Neutrophil (primary cell): ENCODE measurements at regions not wholly inside any gene's neighbourhood (a gene's known extent, or its start where the extent isn't known, plus 50 kb on each side); places are given as distances from the start of the nearest gene placed in this dataset.
"Not testable (repeated sequence)": the region's sequence is repeated elsewhere in the genome, so short reads cannot be mapped to it uniquely, and the experiment has no call there.

Experiments
- H3K27ac ChIP-seq: fragments of 200-600 bp; sonication (generic); 2 replicates; pipeline ENCODE4 v1.5.1; 2016; ENCODE audit warnings: mild to moderate bottlenecking, moderate library complexity
- H3K27me3 ChIP-seq: fragments of 200-600 bp; sonication (generic); 2 replicates; pipeline ENCODE4 v1.6.0; 2016; ENCODE audit warnings: mild to moderate bottlenecking
- H3K36me3 ChIP-seq: fragments of 200-600 bp; sonication (generic); 2 replicates; pipeline ENCODE4 v1.5.1; 2017
- H3K4me1 ChIP-seq, 2 experiments: fragments of 200-600 bp in 1 of 2; sonication (generic) in 1 of 2; 1 replicate in 1 of 2; 2 replicates in 1 of 2; pipeline versions ENCODE4 v1.5.1 to v1.6.1; 2013 to 2016; ENCODE audit warnings: low read depth in 1 of 2, low read length in 1 of 2, mild to moderate bottlenecking in 1 of 2, moderate library complexity in 1 of 2; ENCODE audit not compliant: control insufficient read depth in 1 of 2, insufficient read depth in 1 of 2
- H3K4me3 ChIP-seq, 2 experiments: fragments of 200-600 bp in 1 of 2; sonication (generic) in 1 of 2; 1 replicate in 1 of 2; 2 replicates in 1 of 2; pipeline ENCODE4 v1.5.1; 2013 to 2016; ENCODE audit warnings: low read depth in 1 of 2, low read length in 1 of 2, mild to moderate bottlenecking in 1 of 2, moderate library complexity in 1 of 2
- H3K9me3 ChIP-seq: fragments of 200-600 bp; sonication (generic); 2 replicates; pipeline ENCODE4 v1.5.1; 2016
- CTCF ChIP-seq: fragments of 200-600 bp; sonication (generic); IDR thresholded peaks from 2 replicates; pipeline ENCODE4 v1.5.1; 2016; ENCODE audit warnings: antibody characterized with exemption

GRCh38 chr5:117551236-117551635 is 976.6 kb upstream of the SEMA6A start:
- H3K36me3 ChIP-seq, result no peaks in the 10 kb centered on the region
- no peak for TF ChIP-seq CTCF

GRCh38 chr5:117547192-117547591 is 972.6 kb upstream of the SEMA6A start:
- Histone ChIP-seq H3K4me1 (no peaks in the 10 kb centered on the region), H3K36me3 (no peaks in the 10 kb centered on the region), H3K4me3 (no peak overlapping the region), H3K9me3 (no peaks in the 10 kb centered on the region), H3K27ac (no peak overlapping the region), H3K27me3 (no peaks in the 10 kb centered on the region)
- no peak for TF ChIP-seq CTCF

More at GRCh38 chr5:117551236-117551635, 976.6 kb upstream of the SEMA6A start:
- no peaks in the 10 kb centered on the region for H3K4me1 ChIP-seq
- no peak overlapping the region for H3K4me3 ChIP-seq
- no peak overlapping the region for H3K27ac ChIP-seq
- no peaks in the 10 kb centered on the region for H3K27me3 ChIP-seq
- H3K9me3 ChIP-seq, result no peaks in the 10 kb centered on the region

GRCh38 chr5:117539692-117540091 is 965.1 kb upstream of the SEMA6A start:
- no peak for TF ChIP-seq CTCF
- H3K4me3 ChIP-seq, result no peak overlapping the region
- H3K27me3 ChIP-seq, result no peaks in the 10 kb centered on the region
- no peaks in the 10 kb centered on the region for H3K9me3 ChIP-seq
- no peak overlapping the region for H3K27ac ChIP-seq
- H3K4me1 ChIP-seq, result no peaks in the 10 kb centered on the region
- no peaks in the 10 kb centered on the region for H3K36me3 ChIP-seq

- Histone ChIP-seq H3K27me3 (no peaks in the 10 kb centered on the region), H3K4me3 (no peak overlapping the region), H3K4me1 (no peaks in the 10 kb centered on the region), H3K27ac (no peak overlapping the region), H3K36me3 (no peaks in the 10 kb centered on the region), H3K9me3 (no peaks in the 10 kb centered on the region)
- no peak for TF ChIP-seq CTCF
These were observed 959.2 kb upstream of the SEMA6A start for GRCh38 chr5:117533792-117534191.

- H3K36me3 ChIP-seq, H3K4me3 ChIP-seq, H3K27me3 ChIP-seq: not testable (repeated sequence)
These were observed 958.5 kb upstream of the SEMA6A start for GRCh38 chr5:117533051-117533670.

GRCh38 chr5:117519957-117520500 is 945.4 kb upstream of the SEMA6A start:
- Histone ChIP-seq H3K27ac (no peak overlapping the region), H3K27me3 (no peaks in the 10 kb centered on the region)
- no peak for TF ChIP-seq CTCF

More at GRCh38 chr5:117533051-117533670, 958.5 kb upstream of the SEMA6A start:
- not testable (repeated sequence) for H3K27ac ChIP-seq, H3K9me3 ChIP-seq, H3K4me1 ChIP-seq

More at GRCh38 chr5:117519957-117520500, 945.4 kb upstream of the SEMA6A start:
- Histone ChIP-seq H3K9me3 (no peaks in the 10 kb centered on the region), H3K36me3 (no peaks in the 10 kb centered on the region), H3K4me3 (no peak overlapping the region), H3K4me1 (no peaks in the 10 kb centered on the region)
